GM23338 (cell line): ENCODE measurements at regions not wholly inside any gene's neighbourhood (a gene's known extent, or its start where the extent isn't known, plus 50 kb on each side); places are given as distances from the start of the nearest gene placed in this dataset.

Source experiments
- ATAC-seq: fragments of 200-7000 bp; cut with Tn5 transposase; 3 replicates; pipeline ENCODE4 v1.9.1; 2020
- DNase-seq: peaks from one replicate; pipeline ENCODE4 v3.0.0-alpha.2; 2015; ENCODE audit warnings: low spot score
- H2AFZ ChIP-seq: fragments of 200-600 bp; sonication (generic); 2 replicates; pipeline ENCODE4 v1.8.0; 2016; ENCODE audit warnings: antibody characterized with exemption, mild to moderate bottlenecking, moderate library complexity
- H3F3A ChIP-seq: fragments of 200-600 bp; sonication (generic); replicated peaks from 2 replicates; pipeline ENCODE4 v1.8.0; 2017; ENCODE audit warnings: antibody characterized with exemption, mixed run types, low read depth
- H3K27ac ChIP-seq: fragments of 200-600 bp; sonication (generic); 2 replicates; pipeline ENCODE4 v1.6.1; 2016; ENCODE audit warnings: low read depth
- H3K27me3 ChIP-seq: fragments of 200-600 bp; sonication (generic); 2 replicates; pipeline ENCODE4 v1.8.0; 2016; ENCODE audit warnings: mild to moderate bottlenecking, mixed run types, moderate library complexity; ENCODE audit not compliant: insufficient read depth
- H3K36me3 ChIP-seq: fragments of 200-600 bp; sonication (generic); 2 replicates; pipeline ENCODE4 v1.8.0; 2016; ENCODE audit warnings: mild to moderate bottlenecking; ENCODE audit not compliant: insufficient read depth
- H3K4me1 ChIP-seq: fragments of 200-600 bp; sonication (generic); 2 replicates; pipeline ENCODE4 v1.8.0; 2016; ENCODE audit warnings: mild to moderate bottlenecking, moderate library complexity; ENCODE audit not compliant: insufficient read depth
- H3K4me2 ChIP-seq: fragments of 200-600 bp; sonication (generic); 2 replicates; pipeline ENCODE4 v1.7.1; 2017; ENCODE audit warnings: mixed run types
- H3K4me3 ChIP-seq: fragments of 200-600 bp; sonication (generic); 2 replicates; pipeline ENCODE4 v1.6.1; 2016; ENCODE audit warnings: mixed run types
- H3K79me2 ChIP-seq: fragments of 200-600 bp; sonication (generic); replicated peaks from 2 replicates; pipeline ENCODE4 v1.8.0; 2017; ENCODE audit warnings: mild to moderate bottlenecking; ENCODE audit not compliant: insufficient read depth
- H3K9me2 ChIP-seq: fragments of 200-600 bp; sonication (generic); 2 replicates; pipeline ENCODE4 v1.8.0; 2017; ENCODE audit not compliant: insufficient read depth
- H4K20me1 ChIP-seq: fragments of 200-600 bp; sonication (generic); replicated peaks from 2 replicates; pipeline ENCODE4 v1.8.0; 2017; ENCODE audit warnings: mild to moderate bottlenecking; ENCODE audit not compliant: insufficient read depth
- H3K27ac Mint-ChIP-seq: 2 replicates; pipeline ENCODE4 v1.8.0; 2020; ENCODE audit warnings: inconsistent platforms, mild to moderate bottlenecking, moderate library complexity, mixed read lengths
- H3K27me3 Mint-ChIP-seq: 3 replicates; pipeline ENCODE4 v1.8.0; 2022; ENCODE audit warnings: low read depth, mild to moderate bottlenecking, moderate library complexity, mixed read lengths, inconsistent platforms; ENCODE audit not compliant: insufficient read depth, poor library complexity
- H3K36me3 Mint-ChIP-seq: 3 replicates; pipeline ENCODE4 v1.8.0; 2021; ENCODE audit warnings: low read depth, mild to moderate bottlenecking, inconsistent platforms, moderate library complexity, mixed read lengths
- H3K4me1 Mint-ChIP-seq: 3 replicates; pipeline ENCODE4 v1.8.0; 2020; ENCODE audit warnings: mild to moderate bottlenecking, inconsistent platforms, mixed read lengths
- H3K4me3 Mint-ChIP-seq: 3 replicates; pipeline ENCODE4 v1.8.0; 2021; ENCODE audit warnings: moderate library complexity, mild to moderate bottlenecking, inconsistent platforms, mixed read lengths
- H3K9me3 Mint-ChIP-seq: 3 replicates; pipeline ENCODE4 v1.8.0; 2020; ENCODE audit warnings: moderate library complexity, mild to moderate bottlenecking, inconsistent platforms, mixed read lengths
- CREB1 ChIP-seq: fragments of 250-450 bp; sonication (Bioruptor Pico); IDR thresholded peaks from 2 replicates; pipeline ENCODE4 v1.5.0; 2020; ENCODE audit warnings: low read depth, mild to moderate bottlenecking, moderate library complexity
- ETS1 ChIP-seq: IDR thresholded peaks from 2 replicates; pipeline ENCODE4 v1.6.1; 2016; ENCODE audit warnings: antibody characterized with exemption
- EZH2 ChIP-seq: fragments of 200-600 bp; sonication (generic); IDR thresholded peaks from one replicate; pipeline ENCODE4 v1.8.0; 2017; ENCODE audit warnings: antibody characterized with exemption, mild to moderate bottlenecking, low read depth; ENCODE audit not compliant: unreplicated experiment
- EZH2phosphoT487 ChIP-seq: fragments of 200-600 bp; sonication (generic); IDR thresholded peaks from one replicate; pipeline ENCODE4 v1.8.1; 2018; ENCODE audit warnings: antibody characterized with exemption; ENCODE audit not compliant: unreplicated experiment
- JUNB ChIP-seq: IDR thresholded peaks from one replicate; pipeline ENCODE4 v1.6.1; 2016; ENCODE audit warnings: antibody characterized with exemption; ENCODE audit not compliant: unreplicated experiment
- NANOG ChIP-seq: IDR thresholded peaks from 2 replicates; pipeline ENCODE4 v1.6.1; 2016; ENCODE audit warnings: antibody characterized with exemption, borderline replicate concordance
- POLR2AphosphoS5 ChIP-seq: IDR thresholded peaks from 2 replicates; pipeline ENCODE4 v1.6.1; 2016; ENCODE audit warnings: antibody characterized with exemption, low read depth
- STAT1 ChIP-seq: IDR thresholded peaks from one replicate; pipeline ENCODE4 v1.6.1; 2016; ENCODE audit warnings: antibody characterized with exemption; ENCODE audit not compliant: unreplicated experiment
- ZNF462 ChIP-seq: fragments of 250-450 bp; sonication (Bioruptor Pico); IDR thresholded peaks from 2 replicates; pipeline ENCODE4 v1.5.0; 2020; ENCODE audit warnings: mild to moderate bottlenecking, moderate library complexity
- TF ChIP-seq, protein P1 (sequence below): IDR thresholded peaks from one replicate; pipeline ENCODE4 v1.6.1; 2018; ENCODE audit warnings: antibody characterized with exemption; ENCODE audit not compliant: unreplicated experiment
- TF ChIP-seq, protein P2 (sequence below), 2 experiments: fragments of 200-600 bp in 1 of 2; sonication (generic) in 1 of 2; conservative IDR thresholded peaks; 2 replicates each; pipeline versions ENCODE4 v1.5.1 to v1.6.1; 2016 to 2017; ENCODE audit warnings: antibody characterized with exemption in 2 of 2, low read depth in 2 of 2, mild to moderate bottlenecking in 2 of 2, moderate library complexity in 1 of 2

- H3K9me2 ChIP-seq = peaks cover 4% of the 10 kb centered on the region
- H3K4me2 ChIP-seq = no peak overlapping the region
- no peak overlapping the region for H3K4me3 ChIP-seq
- no peaks in the 10 kb centered on the region for H3F3A ChIP-seq
- H3K27ac Mint-ChIP-seq = no peak overlapping the region
- DNase-seq = no peak
- no peaks in the 10 kb centered on the region for H3K4me1 Mint-ChIP-seq
- H3K36me3 ChIP-seq = no peaks in the 10 kb centered on the region
- H3K27me3 Mint-ChIP-seq = no peaks in the 10 kb centered on the region
- no peak overlapping the region for H3K4me3 Mint-ChIP-seq
- no peaks in the 10 kb centered on the region for H3K79me2 ChIP-seq
- H3K4me1 ChIP-seq = no peaks in the 10 kb centered on the region
- no peaks in the 10 kb centered on the region for H4K20me1 ChIP-seq
- TF ChIP-seq JUNB = no peak
- no peak for TF ChIP-seq ETS1
- no peak for TF ChIP-seq EZH2phosphoT487
- TF ChIP-seq POLR2AphosphoS5 = no peak
- TF ChIP-seq CREB1 (CRISPR knock-in tag) = no peak
- TF ChIP-seq, protein P1, sequence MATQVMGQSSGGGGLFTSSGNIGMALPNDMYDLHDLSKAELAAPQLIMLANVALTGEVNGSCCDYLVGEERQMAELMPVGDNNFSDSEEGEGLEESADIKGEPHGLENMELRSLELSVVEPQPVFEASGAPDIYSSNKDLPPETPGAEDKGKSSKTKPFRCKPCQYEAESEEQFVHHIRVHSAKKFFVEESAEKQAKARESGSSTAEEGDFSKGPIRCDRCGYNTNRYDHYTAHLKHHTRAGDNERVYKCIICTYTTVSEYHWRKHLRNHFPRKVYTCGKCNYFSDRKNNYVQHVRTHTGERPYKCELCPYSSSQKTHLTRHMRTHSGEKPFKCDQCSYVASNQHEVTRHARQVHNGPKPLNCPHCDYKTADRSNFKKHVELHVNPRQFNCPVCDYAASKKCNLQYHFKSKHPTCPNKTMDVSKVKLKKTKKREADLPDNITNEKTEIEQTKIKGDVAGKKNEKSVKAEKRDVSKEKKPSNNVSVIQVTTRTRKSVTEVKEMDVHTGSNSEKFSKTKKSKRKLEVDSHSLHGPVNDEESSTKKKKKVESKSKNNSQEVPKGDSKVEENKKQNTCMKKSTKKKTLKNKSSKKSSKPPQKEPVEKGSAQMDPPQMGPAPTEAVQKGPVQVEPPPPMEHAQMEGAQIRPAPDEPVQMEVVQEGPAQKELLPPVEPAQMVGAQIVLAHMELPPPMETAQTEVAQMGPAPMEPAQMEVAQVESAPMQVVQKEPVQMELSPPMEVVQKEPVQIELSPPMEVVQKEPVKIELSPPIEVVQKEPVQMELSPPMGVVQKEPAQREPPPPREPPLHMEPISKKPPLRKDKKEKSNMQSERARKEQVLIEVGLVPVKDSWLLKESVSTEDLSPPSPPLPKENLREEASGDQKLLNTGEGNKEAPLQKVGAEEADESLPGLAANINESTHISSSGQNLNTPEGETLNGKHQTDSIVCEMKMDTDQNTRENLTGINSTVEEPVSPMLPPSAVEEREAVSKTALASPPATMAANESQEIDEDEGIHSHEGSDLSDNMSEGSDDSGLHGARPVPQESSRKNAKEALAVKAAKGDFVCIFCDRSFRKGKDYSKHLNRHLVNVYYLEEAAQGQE = no peak
- TF ChIP-seq, protein P2, sequence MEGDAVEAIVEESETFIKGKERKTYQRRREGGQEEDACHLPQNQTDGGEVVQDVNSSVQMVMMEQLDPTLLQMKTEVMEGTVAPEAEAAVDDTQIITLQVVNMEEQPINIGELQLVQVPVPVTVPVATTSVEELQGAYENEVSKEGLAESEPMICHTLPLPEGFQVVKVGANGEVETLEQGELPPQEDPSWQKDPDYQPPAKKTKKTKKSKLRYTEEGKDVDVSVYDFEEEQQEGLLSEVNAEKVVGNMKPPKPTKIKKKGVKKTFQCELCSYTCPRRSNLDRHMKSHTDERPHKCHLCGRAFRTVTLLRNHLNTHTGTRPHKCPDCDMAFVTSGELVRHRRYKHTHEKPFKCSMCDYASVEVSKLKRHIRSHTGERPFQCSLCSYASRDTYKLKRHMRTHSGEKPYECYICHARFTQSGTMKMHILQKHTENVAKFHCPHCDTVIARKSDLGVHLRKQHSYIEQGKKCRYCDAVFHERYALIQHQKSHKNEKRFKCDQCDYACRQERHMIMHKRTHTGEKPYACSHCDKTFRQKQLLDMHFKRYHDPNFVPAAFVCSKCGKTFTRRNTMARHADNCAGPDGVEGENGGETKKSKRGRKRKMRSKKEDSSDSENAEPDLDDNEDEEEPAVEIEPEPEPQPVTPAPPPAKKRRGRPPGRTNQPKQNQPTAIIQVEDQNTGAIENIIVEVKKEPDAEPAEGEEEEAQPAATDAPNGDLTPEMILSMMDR (conservative IDR thresholded peaks at IDR 0.05; ENCODE audit: low read depth in 2 of 2) = no peak
- no peak for TF ChIP-seq EZH2
- TF ChIP-seq ZNF462 (CRISPR knock-in tag) = no peak
- no peak for TF ChIP-seq STAT1
- TF ChIP-seq NANOG = no peak
- peaks cover 4% of the 10 kb centered on the region; the same call in 2 of the 3 replicates for H3K9me3 Mint-ChIP-seq
- no peaks in the 10 kb centered on the region for H3K27me3 ChIP-seq
- ATAC-seq = no peak
- H2AFZ ChIP-seq = no peak overlapping the region
- H3K27ac ChIP-seq = no peak overlapping the region
- H3K36me3 Mint-ChIP-seq = no peaks in the 10 kb centered on the region
Measured at GRCh38 chr6:104423691-104424090, 436.0 kb downstream of the HACE1 start.
